ENCODE measurements at regions not wholly inside any gene's neighbourhood (a gene's known extent, or its start where the extent isn't known, plus 50 kb on each side); places are given as distances from the start of the nearest gene placed in this dataset.

DNA sequence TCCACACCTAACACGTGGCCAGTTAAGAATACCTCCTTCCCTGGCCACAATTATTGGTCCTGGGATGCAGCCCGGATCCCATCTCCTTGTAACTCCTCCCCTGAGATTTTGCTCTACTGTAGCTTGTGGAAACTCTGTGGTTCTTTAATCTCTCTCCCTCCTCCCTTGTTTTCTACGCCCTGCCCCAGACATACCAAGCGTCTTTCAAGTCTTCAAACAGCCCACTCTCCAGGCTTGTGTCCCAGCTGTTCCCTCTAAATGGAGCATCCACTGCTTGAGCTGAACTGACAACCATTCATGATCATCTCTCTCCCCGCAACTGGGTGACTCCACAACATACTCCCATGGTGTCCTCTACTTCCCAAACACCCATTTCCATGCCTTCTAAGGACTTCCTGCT is 111.6 kb downstream of the SIPA1L2 start:
- no peaks in the 10 kb centered on the region for H3K27me3 ChIP-seq
- H3K9me3 ChIP-seq, result no peaks in the 10 kb centered on the region
- DNase-seq (ENCODE audit: low spot score), result no peak
- no peak for TF ChIP-seq CTCF (IDR thresholded peaks at IDR 0.05)
- H3K4me1 ChIP-seq, result peaks cover 0 to 25% of the 10 kb centered on the region in 2 donors
- peaks cover 13% of the 10 kb centered on the region for H3K36me3 ChIP-seq
- H3K4me3 ChIP-seq, result no peak overlapping the region
- H3K27ac ChIP-seq, result peak overlapping the region in 1 of 2 donors; percentile 59

- no peak overlapping the region for H3K4me3 ChIP-seq
- peaks cover 13% of the 10 kb centered on the region for H3K36me3 ChIP-seq
- TF ChIP-seq CTCF (IDR thresholded peaks at IDR 0.05), result no peak
- no peak for DNase-seq (ENCODE audit: low spot score)
- H3K27me3 ChIP-seq, result no peaks in the 10 kb centered on the region
- H3K9me3 ChIP-seq, result no peaks in the 10 kb centered on the region
- peaks cover 0 to 29% of the 10 kb centered on the region in 2 donors for H3K4me1 ChIP-seq
- H3K27ac ChIP-seq, result no peak overlapping the region
Measured at GRCh38 chr1:232517204-232517603, 112.7 kb downstream of the SIPA1L2 start.

DNA sequence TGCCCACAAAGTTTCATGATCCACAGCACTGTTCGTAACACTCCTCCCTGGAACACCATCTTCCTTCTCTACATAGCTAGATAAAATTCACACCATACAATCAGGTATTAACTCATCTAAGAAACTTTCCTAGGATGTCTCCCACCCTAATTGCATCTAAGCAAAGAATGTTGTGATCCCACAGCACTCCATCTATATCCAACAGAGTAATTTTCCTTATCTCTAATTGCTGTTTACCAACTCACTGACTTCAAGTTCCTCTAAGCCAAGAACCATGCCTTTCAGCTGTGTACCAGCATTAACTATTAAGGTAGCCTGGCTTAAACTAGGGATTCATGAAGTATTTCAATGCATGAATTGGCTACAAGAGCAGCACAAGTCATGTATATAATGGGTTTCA is 114.2 kb downstream of the SIPA1L2 start:
- H3K9me3 ChIP-seq, result no peaks in the 10 kb centered on the region
- DNase-seq (ENCODE audit: low spot score), result no peak
- peak overlapping the region in 1 of 2 donors; percentile 18 for H3K27ac ChIP-seq
- no peaks in the 10 kb centered on the region for H3K27me3 ChIP-seq
- H3K36me3 ChIP-seq, result peaks cover 13% of the 10 kb centered on the region
- no peak for TF ChIP-seq CTCF (IDR thresholded peaks at IDR 0.05)
- H3K4me3 ChIP-seq, result no peak overlapping the region
- peaks cover 0 to 32% of the 10 kb centered on the region in 2 donors for H3K4me1 ChIP-seq

- DNase-seq (ENCODE audit: low spot score), result no peak
- Histone ChIP-seq H3K27ac (peak overlapping the region in 1 of 2 donors; percentile 22), H3K36me3 (peaks cover 13% of the 10 kb centered on the region), H3K9me3 (no peaks in the 10 kb centered on the region), H3K27me3 (no peaks in the 10 kb centered on the region), H3K4me1 (peaks cover 0 to 47% of the 10 kb centered on the region in 2 donors), H3K4me3 (no peak overlapping the region)
- TF ChIP-seq CTCF (IDR thresholded peaks at IDR 0.05), result no peak
Measured at GRCh38 chr1:232512712-232513111, 117.2 kb downstream of the SIPA1L2 start.

- Histone ChIP-seq H3K27ac (peak overlapping the region; percentile 6 to 19), H3K9me3 (no peaks in the 10 kb centered on the region), H3K4me1 (peaks cover 0 to 49% of the 10 kb centered on the region in 2 donors), H3K4me3 (no peak overlapping the region), H3K36me3 (peaks cover 13% of the 10 kb centered on the region), H3K27me3 (no peaks in the 10 kb centered on the region)
- DNase-seq (ENCODE audit: low spot score), result no peak
- TF ChIP-seq CTCF (IDR thresholded peaks at IDR 0.05), result no peak
Measured at GRCh38 chr1:232511172-232511571, 118.8 kb downstream of the SIPA1L2 start.

GRCh38 chr1:232510367-232511110 is 119.4 kb downstream of the SIPA1L2 start:
- H3K36me3 ChIP-seq, result peaks cover 13% of the 10 kb centered on the region
- H3K4me3 ChIP-seq, result no peak overlapping the region
- H3K27ac ChIP-seq, result peak overlapping the region; percentile 19 to 59
- no peaks in the 10 kb centered on the region for H3K9me3 ChIP-seq
- TF ChIP-seq CTCF (IDR thresholded peaks at IDR 0.05), result no peak
- peaks cover 0 to 49% of the 10 kb centered on the region in 2 donors for H3K4me1 ChIP-seq
- H3K27me3 ChIP-seq, result no peaks in the 10 kb centered on the region
- no peak for DNase-seq (ENCODE audit: low spot score)

Measured in right atrium auricular region (tissue), 2 donors.